ENCODE measurements at regions not wholly inside any gene's neighbourhood (a gene's known extent, or its start where the extent isn't known, plus 50 kb on each side); places are given as distances from the start of the nearest gene placed in this dataset.

- Mint-ChIP-seq H3K9me3 (ENCODE audit: low read depth) (peaks cover 55% of the 10 kb centered on the region), H3K27ac (no peak overlapping the region), H3K4me1 (ENCODE audit: low read depth) (no peaks in the 10 kb centered on the region), H3K27me3 (no peaks in the 10 kb centered on the region), H3K36me3 (ENCODE audit: insufficient read depth) (no peaks in the 10 kb centered on the region), H3K4me3 (ENCODE audit: low read depth) (no peak overlapping the region)
- no peak for DNase-seq (ENCODE audit: low spot score, unreplicated experiment)
- TF ChIP-seq, protein P1, sequence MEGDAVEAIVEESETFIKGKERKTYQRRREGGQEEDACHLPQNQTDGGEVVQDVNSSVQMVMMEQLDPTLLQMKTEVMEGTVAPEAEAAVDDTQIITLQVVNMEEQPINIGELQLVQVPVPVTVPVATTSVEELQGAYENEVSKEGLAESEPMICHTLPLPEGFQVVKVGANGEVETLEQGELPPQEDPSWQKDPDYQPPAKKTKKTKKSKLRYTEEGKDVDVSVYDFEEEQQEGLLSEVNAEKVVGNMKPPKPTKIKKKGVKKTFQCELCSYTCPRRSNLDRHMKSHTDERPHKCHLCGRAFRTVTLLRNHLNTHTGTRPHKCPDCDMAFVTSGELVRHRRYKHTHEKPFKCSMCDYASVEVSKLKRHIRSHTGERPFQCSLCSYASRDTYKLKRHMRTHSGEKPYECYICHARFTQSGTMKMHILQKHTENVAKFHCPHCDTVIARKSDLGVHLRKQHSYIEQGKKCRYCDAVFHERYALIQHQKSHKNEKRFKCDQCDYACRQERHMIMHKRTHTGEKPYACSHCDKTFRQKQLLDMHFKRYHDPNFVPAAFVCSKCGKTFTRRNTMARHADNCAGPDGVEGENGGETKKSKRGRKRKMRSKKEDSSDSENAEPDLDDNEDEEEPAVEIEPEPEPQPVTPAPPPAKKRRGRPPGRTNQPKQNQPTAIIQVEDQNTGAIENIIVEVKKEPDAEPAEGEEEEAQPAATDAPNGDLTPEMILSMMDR (IDR thresholded peaks at IDR 0.05; ENCODE audit: unreplicated experiment) = no peak
Measured at GRCh38 chr16:35510701-35511100, 2051.3 kb downstream of the TP53TG3F start.

GRCh38 chr16:35516551-35516950 is 2057.1 kb downstream of the TP53TG3F start:
- H3K27ac Mint-ChIP-seq = no peak overlapping the region
- H3K4me3 Mint-ChIP-seq (ENCODE audit: low read depth) = no peak overlapping the region
- H3K36me3 Mint-ChIP-seq (ENCODE audit: insufficient read depth) = no peaks in the 10 kb centered on the region
- no peaks in the 10 kb centered on the region for H3K27me3 Mint-ChIP-seq
- H3K9me3 Mint-ChIP-seq (ENCODE audit: low read depth) = peaks cover 46% of the 10 kb centered on the region
- no peaks in the 10 kb centered on the region for H3K4me1 Mint-ChIP-seq (ENCODE audit: low read depth)
- TF ChIP-seq, protein P1 (IDR thresholded peaks at IDR 0.05; ENCODE audit: unreplicated experiment) = no peak
- DNase-seq (ENCODE audit: low spot score, unreplicated experiment) = no peak

DNA sequence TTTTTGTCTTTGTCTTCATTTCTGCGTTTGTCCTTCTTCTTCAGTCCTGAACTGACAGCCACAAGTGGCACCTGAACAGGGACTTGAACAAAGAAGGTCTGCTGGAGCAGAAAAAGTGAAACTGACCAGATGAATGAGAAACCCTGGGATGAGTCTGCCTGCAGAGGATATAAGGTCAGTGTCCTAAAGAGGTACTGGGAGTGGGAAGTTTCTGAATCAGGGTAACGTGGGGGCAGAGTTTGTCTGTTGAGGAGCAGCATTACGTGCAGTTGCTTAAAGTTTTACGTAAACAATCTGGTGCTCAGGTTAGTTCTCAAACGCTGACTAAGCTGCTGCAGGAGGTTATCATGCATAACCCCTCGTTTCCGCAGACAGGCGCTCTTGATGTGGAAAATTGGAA is 2057.6 kb downstream of the TP53TG3F start:
- Mint-ChIP-seq H3K27me3 (no peaks in the 10 kb centered on the region), H3K4me1 (ENCODE audit: low read depth) (no peaks in the 10 kb centered on the region), H3K36me3 (ENCODE audit: insufficient read depth) (no peaks in the 10 kb centered on the region), H3K9me3 (ENCODE audit: low read depth) (peaks cover 49% of the 10 kb centered on the region), H3K27ac (no peak overlapping the region), H3K4me3 (ENCODE audit: low read depth) (no peak overlapping the region)
- no peak for DNase-seq (ENCODE audit: low spot score, unreplicated experiment)
- TF ChIP-seq, protein P1 (IDR thresholded peaks at IDR 0.05; ENCODE audit: unreplicated experiment) = no peak

DNA sequence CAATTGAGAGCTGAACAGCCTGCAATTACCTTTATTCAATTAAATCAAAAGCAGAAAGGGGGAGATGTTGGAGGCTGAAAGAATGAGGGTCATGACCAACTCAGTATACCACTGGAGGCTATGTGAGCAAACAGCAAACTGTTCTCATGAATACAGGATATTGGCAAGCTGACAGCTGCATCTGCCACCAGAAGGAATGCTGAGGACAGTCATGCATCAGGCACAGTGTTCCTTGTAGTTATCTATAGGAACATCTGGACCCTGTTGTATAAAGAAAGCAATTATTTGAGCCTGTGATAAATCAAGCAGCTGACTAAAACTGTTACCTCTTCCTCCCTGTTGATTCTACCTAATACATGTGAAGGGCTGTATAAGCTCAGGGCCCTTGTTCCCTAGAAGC is 2064.6 kb downstream of the TP53TG3F start:
- no peak for DNase-seq (ENCODE audit: low spot score, unreplicated experiment)
- no peak overlapping the region for H3K27ac Mint-ChIP-seq
- H3K36me3 Mint-ChIP-seq (ENCODE audit: insufficient read depth) = no peaks in the 10 kb centered on the region
- H3K4me1 Mint-ChIP-seq (ENCODE audit: low read depth) = no peaks in the 10 kb centered on the region
- no peak overlapping the region for H3K4me3 Mint-ChIP-seq (ENCODE audit: low read depth)
- peaks cover 58% of the 10 kb centered on the region for H3K9me3 Mint-ChIP-seq (ENCODE audit: low read depth)
- no peaks in the 10 kb centered on the region for H3K27me3 Mint-ChIP-seq
- TF ChIP-seq, protein P1 (IDR thresholded peaks at IDR 0.05; ENCODE audit: unreplicated experiment) = no peak

DNA sequence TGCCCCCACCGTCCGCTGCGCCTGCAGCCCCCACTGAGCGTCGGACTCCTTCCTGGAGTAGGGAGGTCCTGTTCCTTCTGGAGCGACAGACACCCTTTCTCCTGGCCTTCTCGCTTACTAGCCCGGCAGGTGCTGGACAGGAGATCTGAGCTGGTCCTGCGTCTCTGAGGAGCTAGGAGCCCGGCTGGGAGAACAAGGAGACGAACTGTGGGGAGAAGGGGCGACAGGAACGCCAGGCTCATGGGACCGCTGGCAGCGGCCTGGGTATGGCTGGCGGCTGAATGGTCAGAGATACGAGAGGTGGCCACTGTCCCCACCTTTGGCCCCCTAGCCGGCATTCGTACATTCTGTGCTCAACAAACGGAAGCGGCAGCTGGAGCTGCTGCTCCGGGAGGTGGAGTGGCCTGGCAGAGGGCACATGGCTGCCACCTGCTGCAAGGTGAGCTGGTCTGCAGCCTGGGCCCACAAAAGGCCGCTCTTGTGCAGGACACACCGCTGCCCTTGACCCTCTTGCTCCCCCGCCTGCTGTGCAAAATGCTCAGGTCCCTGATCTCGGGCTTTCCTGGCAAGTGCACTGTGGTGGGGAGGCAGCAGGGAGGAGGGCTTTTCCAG is 2066.7 kb downstream of the TP53TG3F start:
- no peak for DNase-seq (ENCODE audit: low spot score, unreplicated experiment)
- Mint-ChIP-seq H3K27ac (no peak overlapping the region), H3K4me1 (ENCODE audit: low read depth) (no peaks in the 10 kb centered on the region), H3K4me3 (ENCODE audit: low read depth) (no peak overlapping the region), H3K36me3 (ENCODE audit: insufficient read depth) (no peaks in the 10 kb centered on the region), H3K9me3 (ENCODE audit: low read depth) (peaks cover 63% of the 10 kb centered on the region), H3K27me3 (no peaks in the 10 kb centered on the region)
- TF ChIP-seq, protein P1 (IDR thresholded peaks at IDR 0.05; ENCODE audit: unreplicated experiment) = no peak

All from progenitor cell of endocrine pancreas (in vitro differentiated cells).